GM12878 (cell line): ENCODE measurements at regions not wholly inside any gene's neighbourhood (a gene's known extent, or its start where the extent isn't known, plus 50 kb on each side); places are given as distances from the start of the nearest gene placed in this dataset.

Source experiments
- ATAC-seq: fragments of 200-7000 bp; cut with Tn5 transposase; 3 replicates; pipeline ENCODE4 v1.9.1; 2020; ENCODE audit warnings: mild to moderate bottlenecking, moderate library complexity
- BruUV-seq: library from RNA; stranded (reverse); fragments of 400-500 nt; replicated peaks from 2 replicates; lab custom pipeline; 2021; lab: Mats Ljungman, UMichigan
- CTCF ChIA-PET: fragments of 300-600 bp; sonication (Branson Sonifier 250); formaldehyde crosslinking; extraction: SDS; loops from one replicate; lab custom pipeline; 2021; ENCODE audit warnings: inconsistent platforms; lab: Yijun Ruan, JAX
- POLR2A ChIA-PET: fragments of 350-600 bp; formaldehyde crosslinking; extraction: SDS; loops from one replicate; lab custom pipeline; 2021; ENCODE audit warnings: inconsistent platforms; lab: Charles Lee
- RAD21 ChIA-PET: fragments of 300-600 bp; sonication (Branson Sonifier 250); formaldehyde crosslinking; loops from one replicate; lab custom pipeline; 2023; ENCODE audit warnings: antibody characterized with exemption; ENCODE audit not compliant: unreplicated experiment; lab: Charles Lee
- SMC1A ChIA-PET: fragments of 300-600 bp; sonication (Branson Sonifier 250); formaldehyde crosslinking; loops from one replicate; lab custom pipeline; 2023; ENCODE audit not compliant: unreplicated experiment, uncharacterized antibody; lab: Charles Lee
- DNase-seq: peaks from one replicate; pipeline ENCODE4 v3.0.0-alpha.2; 2011; ENCODE audit warnings: low read depth, low spot score
- FAIRE-seq: peaks from 3 replicates; lab custom pipeline; 2011; peaks lifted over from hg19 to GRCh38; lab: Jason Lieb, UNC
- H2AFZ ChIP-seq: 2 replicates; pipeline ENCODE4 v1.6.0; 2011; ENCODE audit warnings: low read depth, low read length, control low read depth; ENCODE audit not compliant: control insufficient read depth
- H3K27ac ChIP-seq: 2 replicates; pipeline ENCODE4 v1.5.1; 2011; ENCODE audit warnings: control low read depth; ENCODE audit not compliant: control insufficient read depth, insufficient read depth
- H3K27me3 ChIP-seq, 2 experiments: replicated peaks in 1 of 2; 2 replicates each; pipeline versions ENCODE4 v1.6.0 to v1.6.1; 2011; ENCODE audit warnings: low read length in 1 of 2; ENCODE audit not compliant: control insufficient read depth in 2 of 2, insufficient read depth in 2 of 2
- H3K36me3 ChIP-seq, 2 experiments: 2 replicates each; pipeline ENCODE4 v1.5.1; 2011; ENCODE audit warnings: low read length in 1 of 2; ENCODE audit not compliant: control insufficient read depth in 2 of 2, insufficient read depth in 2 of 2
- H3K4me1 ChIP-seq: 2 replicates; pipeline ENCODE4 v1.6.1; 2011; ENCODE audit warnings: mild to moderate bottlenecking, low read length, moderate library complexity, mixed read lengths; ENCODE audit not compliant: control insufficient read depth, insufficient read depth
- H3K4me2 ChIP-seq: 2 replicates; pipeline ENCODE4 v1.6.0; 2011; ENCODE audit warnings: control low read depth; ENCODE audit not compliant: control insufficient read depth, insufficient read depth
- H3K4me3 ChIP-seq: fragments of 200-600 bp; sonication (generic); 2 replicates; pipeline ENCODE4 v1.5.1; 2016
- H3K79me2 ChIP-seq: 2 replicates; pipeline ENCODE4 v1.6.0; 2011; ENCODE audit warnings: low read length; ENCODE audit not compliant: control insufficient read depth, insufficient read depth
- H3K9ac ChIP-seq: 2 replicates; pipeline ENCODE4 v1.8.0; 2011; ENCODE audit warnings: low read length, control low read depth, mixed read lengths; ENCODE audit not compliant: control insufficient read depth, insufficient read depth
- H3K9me3 ChIP-seq: replicated peaks from 3 replicates; pipeline ENCODE4 v1.5.1; 2011; ENCODE audit warnings: mild to moderate bottlenecking, low read length; ENCODE audit not compliant: control insufficient read depth, insufficient read depth
- H4K20me1 ChIP-seq: 2 replicates; pipeline ENCODE4 v1.6.0; 2011; ENCODE audit not compliant: control insufficient read depth, insufficient read depth
- ATF7 ChIP-seq: fragments of 450-650 bp; IDR thresholded peaks from 2 replicates; pipeline ENCODE4 v1.6.1; 2016; ENCODE audit warnings: low read depth, mild to moderate bottlenecking
- CTCF ChIP-seq, 3 experiments: IDR thresholded peaks in 2 of 3; conservative IDR thresholded peaks in 1 of 3; 2 replicates each; pipeline ENCODE4 v1.5.1; 2011; ENCODE audit warnings: low read depth in 3 of 3, low read length in 3 of 3, mild to moderate bottlenecking in 3 of 3, control low read depth in 2 of 3, moderate library complexity in 2 of 3, inconsistent platforms in 1 of 3, mixed read lengths in 1 of 3; ENCODE audit not compliant: control insufficient read depth in 2 of 3, insufficient read depth in 1 of 3; ENCODE audit errors: extremely low read depth in 1 of 3
- EP300 ChIP-seq, 2 experiments: fragments of 150-350 bp in 1 of 2; IDR thresholded peaks; 2 replicates each; pipeline ENCODE4 v1.6.1; 2011 to 2012; ENCODE audit warnings: low read depth in 2 of 2, low read length in 2 of 2, borderline replicate concordance in 1 of 2, improper control_type of control experiment in 1 of 2, inconsistent platforms in 1 of 2; ENCODE audit not compliant: control insufficient read depth in 1 of 2
- ETV6 ChIP-seq, 2 experiments: fragments of 450-650 bp in 1 of 2; IDR thresholded peaks in 1 of 2; conservative IDR thresholded peaks in 1 of 2; 2 replicates each; pipeline ENCODE4 v1.6.1; 2014; ENCODE audit warnings: antibody characterized with exemption in 1 of 2, borderline replicate concordance in 1 of 2, low read depth in 1 of 2, mild to moderate bottlenecking in 1 of 2, moderate library complexity in 1 of 2
- FOXM1 ChIP-seq: IDR thresholded peaks from 2 replicates; pipeline ENCODE4 v1.6.1; 2012; ENCODE audit warnings: low read depth, mild to moderate bottlenecking, inconsistent platforms, low read length, moderate library complexity
- HCFC1 ChIP-seq: fragments of 150-350 bp; IDR thresholded peaks from 2 replicates; pipeline ENCODE4 v1.6.1; 2014; ENCODE audit warnings: low read length
- HDAC2 ChIP-seq: fragments of 200-600 bp; sonication (generic); IDR thresholded peaks from 2 replicates; pipeline ENCODE4 v1.6.1; 2017
- MTA3 ChIP-seq: IDR thresholded peaks from 2 replicates; pipeline ENCODE4 v1.6.1; 2012; ENCODE audit warnings: low read length, inconsistent platforms, borderline replicate concordance
- NR2C2 ChIP-seq: IDR thresholded peaks from 2 replicates; pipeline ENCODE4 v1.6.1; 2011; ENCODE audit warnings: borderline replicate concordance, low read depth; ENCODE audit not compliant: control insufficient read depth, insufficient read length
- PAX5 ChIP-seq: IDR thresholded peaks from 2 replicates; pipeline ENCODE4 v1.6.1; 2011; ENCODE audit warnings: low read depth, low read length, borderline replicate concordance
- POLR2A ChIP-seq: IDR thresholded peaks from 2 replicates; pipeline ENCODE4 v1.6.1; 2011; ENCODE audit warnings: low read depth, mild to moderate bottlenecking, low read length
- RAD21 ChIP-seq: IDR thresholded peaks from 2 replicates; pipeline ENCODE4 v1.6.1; 2011; ENCODE audit warnings: mild to moderate bottlenecking, low read depth, low read length, moderate library complexity; ENCODE audit not compliant: insufficient read depth
- REST ChIP-seq: IDR thresholded peaks from 2 replicates; pipeline ENCODE4 v1.6.1; 2012; ENCODE audit warnings: mild to moderate bottlenecking, low read depth, low read length
- SMAD5 ChIP-seq: IDR thresholded peaks from 2 replicates; pipeline ENCODE4 v1.6.1; 2016; ENCODE audit warnings: antibody characterized with exemption, low read depth
- TCF7 ChIP-seq: IDR thresholded peaks from 2 replicates; pipeline ENCODE4 v1.6.1; 2014; ENCODE audit warnings: antibody characterized with exemption, borderline replicate concordance
- USF2 ChIP-seq: IDR thresholded peaks from 2 replicates; pipeline ENCODE4 v1.6.1; 2011; ENCODE audit warnings: low read depth, low read length, improper control_type of control experiment, borderline replicate concordance
- WGBS: methylation state at CpG from one replicate; pipeline ENCODE4 v1.1.6; 2016; ENCODE audit warnings: low lambda C conversion rate; ENCODE audit not compliant: insufficient replicate concordance, insufficient coverage; ENCODE audit errors: missing lambda C conversion rate; 5-methylcytosine and 5-hydroxymethylcytosine counted together
- in situ Hi-C: fragments of 300-500 bp; cut with MboI; formaldehyde crosslinking; loops from 9 replicates; pipeline ENCODE4 v1.14.3; 2018; ENCODE audit warnings: mixed read lengths
- intact Hi-C: fragments of 100-400 bp; cut with micrococcal nuclease; formaldehyde crosslinking; loops from one replicate; pipeline ENCODE4 v1.14.2; 2022; ENCODE audit not compliant: unreplicated experiment

GRCh38 chr10:70939441-70940003 is 51.2 kb upstream of the PCBD1 start (continued):
- no peak for TF ChIP-seq NR2C2

GRCh38 chr10:70940834-70941568 is 52.6 kb upstream of the PCBD1 start:
- WGBS, result 25% methylated on average over 6 of the region's 6 CpGs
- ATAC-seq (no peak), FAIRE-seq (no peak), DNase-seq (no peak)
- SMC1A ChIA-PET, result interaction anchor here (1.3 kb wide), 1 partner anchor 42 kb away, joined by 3 read pairs; no protein-coding TSS in a partner anchor
- Histone ChIP-seq H3K9ac (no peak overlapping the region), H3K36me3 (no peaks in the 10 kb centered on the region), H3K4me3 (no peak overlapping the region), H3K79me2 (no peaks in the 10 kb centered on the region), H3K27ac (no peak overlapping the region), H3K9me3 (no peaks in the 10 kb centered on the region), H3K4me2 (no peak overlapping the region), H3K27me3 (peaks cover 0 to 2% of the 10 kb centered on the region in 2 experiments; a peak in 2 of 4 replicates), H4K20me1 (no peaks in the 10 kb centered on the region), H3K4me1 (no peaks in the 10 kb centered on the region), H2AFZ (no peak overlapping the region)
- intact Hi-C loops (no loop called here), in situ Hi-C loops (no loop called here)
- CTCF ChIA-PET, result interaction anchor here (1.4 kb wide), 1 partner anchor 16 kb away, joined by 4 read pairs; no protein-coding TSS in a partner anchor
- POLR2A ChIA-PET, result no interaction called here
- TF ChIP-seq HCFC1 (no peak), USF2 (no peak), ATF7 (no peak), ETV6 (conservative IDR thresholded peaks at IDR 0.05 in 1 of 2, IDR thresholded peaks at IDR 0.05 in 1 of 2; ENCODE audit: borderline replicate concordance in 1 of 2, low read depth in 1 of 2) (no peak), MTA3 (no peak), PAX5 (no peak), POLR2A (no peak), HDAC2 (no peak), CTCF (IDR thresholded peaks at IDR 0.05 in 2 of 3, conservative IDR thresholded peaks at IDR 0.05 in 1 of 3; ENCODE audit: control insufficient read depth in 2 of 3, extremely low read depth in 1 of 3, insufficient read depth in 1 of 3, low read depth in 3 of 3, low read length in 3 of 3) (no peak), SMAD5 (no peak), REST (no peak), EP300 (IDR thresholded peaks at IDR 0.05; ENCODE audit: borderline replicate concordance in 1 of 2, control insufficient read depth in 1 of 2, low read depth in 2 of 2, low read length in 2 of 2) (no peak), TCF7 (no peak), RAD21 (no peak), FOXM1 (no peak)
- no TSS peak for BruUV-seq
- RAD21 ChIA-PET, result no interaction called here
